Upper lobe of left lung (tissue), 6 donors: ENCODE measurements at regions not wholly inside any gene's neighbourhood (a gene's known extent, or its start where the extent isn't known, plus 50 kb on each side); places are given as distances from the start of the nearest gene placed in this dataset.
A peak's percentile ranks its signal among the peaks of the same experiment; 100 is the strongest.

Source experiments
- ATAC-seq, 2 donors: fragments of 200-7000 bp; cut with Tn5 transposase; one replicate each; pipeline ENCODE4 v1.9.1; 2022; ENCODE audit warnings: mild to moderate bottlenecking in 2 of 2, moderate library complexity in 2 of 2; ENCODE audit not compliant: low FRiP score in 2 of 2
- DNase-seq, 2 donors: peaks; one replicate each; pipeline ENCODE4 v3.0.0-alpha.2; 2019 to 2020
- H3K27ac ChIP-seq, 4 donors: fragments of 200-600 bp; sonication (generic); one replicate each; pipeline ENCODE4 v1.5.1; 2016 to 2019
- H3K27me3 ChIP-seq, 4 donors: fragments of 200-600 bp; sonication (generic); one replicate each; pipeline ENCODE4 v1.5.1; 2017 to 2019
- H3K36me3 ChIP-seq, 4 donors: fragments of 200-600 bp; sonication (generic); one replicate each; pipeline ENCODE4 v1.5.1; 2016 to 2019
- H3K4me1 ChIP-seq, 4 donors: fragments of 200-600 bp; sonication (generic); one replicate each; pipeline ENCODE4 v1.5.1; 2018 to 2019
- H3K4me3 ChIP-seq, 4 donors: fragments of 200-600 bp; sonication (generic); one replicate each; pipeline ENCODE4 v1.5.1; 2017 to 2019; ENCODE audit warnings: mild to moderate bottlenecking in 2 of 4, moderate library complexity in 1 of 4
- H3K9me3 ChIP-seq, 4 donors: fragments of 200-600 bp; sonication (generic); one replicate each; pipeline ENCODE4 v1.5.1; 2018 to 2019
- EP300 ChIP-seq, 4 donors: sonication (generic); formaldehyde crosslinking; IDR thresholded peaks; one replicate each; pipeline ENCODE4 v1.5.1; 2017; ENCODE audit warnings: antibody characterized with exemption in 4 of 4, control low read depth in 2 of 4
- POLR2A ChIP-seq, 4 donors: fragments of 450-650 bp; IDR thresholded peaks; one replicate each; pipeline ENCODE4 v1.5.1; 2016 to 2017; ENCODE audit warnings: antibody characterized with exemption in 4 of 4, mild to moderate bottlenecking in 2 of 4
- POLR2AphosphoS5 ChIP-seq, 2 donors: sonication (generic); formaldehyde crosslinking; IDR thresholded peaks; one replicate each; pipeline ENCODE4 v1.5.1; 2017; ENCODE audit warnings: antibody characterized with exemption in 2 of 2
- WGBS, 2 donors: methylation state at CpG; one replicate each; pipeline ENCODE4 v1.1.5; 2017 to 2018; 5-methylcytosine and 5-hydroxymethylcytosine counted together
- TF ChIP-seq, protein P1 (sequence below), 6 experiments: fragments of 450-650 bp in 4 of 6; fragments of 200-600 bp in 2 of 6; sonication (generic) in 2 of 6; IDR thresholded peaks; one replicate each; pipeline ENCODE4 v1.5.1; 2016 to 2019; ENCODE audit warnings: antibody characterized with exemption in 6 of 6
- donor health status: DM: no; HTN: no; CAD: no; lungs with moderate emphysema.
- donor health status: DM: no; HTN: yes; CAD: no; lungs with severe emphysema.

DNA sequence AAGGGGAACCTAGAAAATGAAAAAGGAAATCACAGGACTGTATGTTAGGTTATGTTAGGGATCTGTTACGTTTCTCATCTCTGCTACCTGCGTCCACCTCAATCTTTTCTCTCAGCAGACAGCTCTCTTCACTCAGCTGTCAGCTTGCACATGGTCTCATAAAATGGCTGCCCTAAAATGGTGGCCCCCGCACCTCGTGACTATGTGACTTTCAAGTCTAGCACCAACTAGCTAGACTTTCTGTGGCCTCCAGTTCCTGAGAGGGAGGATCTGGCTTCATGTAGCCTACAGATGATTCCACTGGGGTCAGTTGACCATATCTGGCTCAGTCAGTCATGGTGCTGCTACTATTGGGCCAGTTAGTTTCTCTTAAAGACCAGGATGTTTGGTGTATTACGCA is 147.2 kb upstream of the SLC1A4 start:
- no peak for TF ChIP-seq POLR2A (IDR thresholded peaks at IDR 0.05)
- no peak for TF ChIP-seq POLR2AphosphoS5 (IDR thresholded peaks at IDR 0.05)
- no peak overlapping the region for H3K27ac ChIP-seq
- WGBS, 2 donors, result 78 to 86% methylated on average over 5 of the region's 5 CpGs
- ATAC-seq (no peak), DNase-seq (no peak)
- no peaks in the 10 kb centered on the region for H3K27me3 ChIP-seq
- H3K4me3 ChIP-seq, result no peak overlapping the region
- no peaks in the 10 kb centered on the region for H3K9me3 ChIP-seq
- no peaks in the 10 kb centered on the region for H3K36me3 ChIP-seq
- peaks cover 11 to 40% (median 25%) of the 10 kb centered on the region in 4 donors for H3K4me1 ChIP-seq

DNA sequence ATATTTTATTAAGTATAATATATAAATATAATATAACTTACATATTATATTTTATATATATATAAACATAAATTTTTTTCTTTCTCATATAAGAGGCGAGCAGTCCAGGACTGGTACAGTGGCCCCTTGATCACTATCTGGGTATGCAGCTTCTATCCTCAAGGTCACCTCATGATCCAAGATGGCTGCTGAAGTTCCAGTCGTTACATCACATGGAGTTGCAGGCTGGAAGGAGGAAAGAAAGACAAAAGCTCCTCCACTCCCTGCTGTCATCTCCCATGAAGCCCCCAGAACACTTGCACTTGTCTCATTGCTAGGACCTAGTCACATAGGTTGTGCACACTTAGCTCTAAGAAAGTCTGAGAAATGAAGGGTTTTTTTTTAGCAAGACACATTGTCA is 145.1 kb upstream of the SLC1A4 start:
- DNase-seq, result no peak
- H3K9me3 ChIP-seq, result no peaks in the 10 kb centered on the region
- no peak overlapping the region for H3K27ac ChIP-seq
- WGBS, 2 donors, result 90 to 91% methylated on average over 2 of the region's 2 CpGs
- no peak for ATAC-seq
- no peak overlapping the region for H3K4me3 ChIP-seq
- TF ChIP-seq POLR2A (IDR thresholded peaks at IDR 0.05) (no peak), EP300 (IDR thresholded peaks at IDR 0.05) (no peak), POLR2AphosphoS5 (IDR thresholded peaks at IDR 0.05) (no peak)
- TF ChIP-seq, protein P1, sequence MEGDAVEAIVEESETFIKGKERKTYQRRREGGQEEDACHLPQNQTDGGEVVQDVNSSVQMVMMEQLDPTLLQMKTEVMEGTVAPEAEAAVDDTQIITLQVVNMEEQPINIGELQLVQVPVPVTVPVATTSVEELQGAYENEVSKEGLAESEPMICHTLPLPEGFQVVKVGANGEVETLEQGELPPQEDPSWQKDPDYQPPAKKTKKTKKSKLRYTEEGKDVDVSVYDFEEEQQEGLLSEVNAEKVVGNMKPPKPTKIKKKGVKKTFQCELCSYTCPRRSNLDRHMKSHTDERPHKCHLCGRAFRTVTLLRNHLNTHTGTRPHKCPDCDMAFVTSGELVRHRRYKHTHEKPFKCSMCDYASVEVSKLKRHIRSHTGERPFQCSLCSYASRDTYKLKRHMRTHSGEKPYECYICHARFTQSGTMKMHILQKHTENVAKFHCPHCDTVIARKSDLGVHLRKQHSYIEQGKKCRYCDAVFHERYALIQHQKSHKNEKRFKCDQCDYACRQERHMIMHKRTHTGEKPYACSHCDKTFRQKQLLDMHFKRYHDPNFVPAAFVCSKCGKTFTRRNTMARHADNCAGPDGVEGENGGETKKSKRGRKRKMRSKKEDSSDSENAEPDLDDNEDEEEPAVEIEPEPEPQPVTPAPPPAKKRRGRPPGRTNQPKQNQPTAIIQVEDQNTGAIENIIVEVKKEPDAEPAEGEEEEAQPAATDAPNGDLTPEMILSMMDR (IDR thresholded peaks at IDR 0.05), result no peak
- no peaks in the 10 kb centered on the region for H3K27me3 ChIP-seq
- peaks cover 6 to 32% (median 17%) of the 10 kb centered on the region in 4 donors for H3K4me1 ChIP-seq
- H3K36me3 ChIP-seq, result no peaks in the 10 kb centered on the region

DNA sequence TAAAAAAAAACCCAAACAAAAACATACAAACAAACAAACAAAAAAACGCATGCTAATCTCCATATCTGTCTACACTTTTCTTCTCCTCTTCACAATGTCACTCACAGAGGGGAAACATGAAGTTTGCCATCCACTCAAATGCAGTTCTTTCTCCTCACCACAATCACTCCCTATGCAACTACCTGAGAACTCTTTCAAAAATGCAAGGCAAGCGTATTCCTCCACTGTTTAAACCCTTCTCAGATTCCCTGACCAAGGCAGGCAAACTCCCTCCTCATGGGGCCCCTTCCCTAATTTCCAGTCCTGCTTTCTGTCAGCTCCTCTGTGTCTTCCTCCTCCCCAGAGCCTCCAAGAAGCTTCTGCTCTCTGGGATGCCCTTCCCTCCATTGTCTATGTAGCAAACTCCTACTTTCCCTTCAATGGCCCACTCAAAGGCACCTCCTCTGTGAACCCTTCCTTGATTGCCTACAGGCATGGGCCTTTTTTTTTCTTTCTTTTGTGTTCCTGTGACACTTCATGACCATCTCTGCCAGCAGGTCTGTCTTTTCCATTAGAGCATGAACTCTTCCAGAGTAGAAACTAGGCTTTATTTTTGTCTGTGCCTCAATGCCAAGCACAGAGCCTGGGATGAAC is 143.8 kb upstream of the SLC1A4 start:
- Histone ChIP-seq H3K4me3 (no peak overlapping the region), H3K4me1 (peaks cover 6 to 21% (median 15%) of the 10 kb centered on the region in 4 donors), H3K27ac (peak overlapping the region in 2 of 4 donors; percentile 21 to 35), H3K36me3 (no peaks in the 10 kb centered on the region), H3K9me3 (no peaks in the 10 kb centered on the region), H3K27me3 (no peaks in the 10 kb centered on the region)
- ATAC-seq (no peak), DNase-seq (no peak)
- TF ChIP-seq POLR2A (IDR thresholded peaks at IDR 0.05), result no peak
- TF ChIP-seq POLR2AphosphoS5 (IDR thresholded peaks at IDR 0.05), result no peak
- TF ChIP-seq EP300 (IDR thresholded peaks at IDR 0.05), result no peak
- TF ChIP-seq, protein P1 (IDR thresholded peaks at IDR 0.05), result no peak
- WGBS, 2 donors, result 77 to 84% methylated on average over 2 of the region's 2 CpGs

DNA sequence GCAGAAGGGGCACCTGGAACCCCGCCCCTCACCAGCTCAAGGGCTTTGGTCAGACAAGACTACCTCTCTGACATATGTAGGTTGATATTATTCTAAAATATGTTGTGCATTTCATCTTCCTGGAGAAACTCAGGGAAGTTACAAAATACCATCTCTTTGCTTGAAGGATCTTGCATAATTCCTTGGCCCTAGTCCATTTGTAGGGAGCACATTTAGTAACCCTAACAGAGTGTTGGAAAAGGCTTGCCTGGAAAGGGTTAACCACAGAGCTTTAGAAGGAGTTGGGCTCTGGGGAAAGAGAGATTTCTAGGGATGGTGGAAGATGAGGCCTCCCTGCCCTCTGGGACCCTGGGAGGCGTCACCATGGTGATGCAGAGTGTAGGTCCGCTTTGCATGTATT is 143.0 kb upstream of the SLC1A4 start:
- TF ChIP-seq EP300 (IDR thresholded peaks at IDR 0.05) (no peak), POLR2AphosphoS5 (IDR thresholded peaks at IDR 0.05) (no peak), POLR2A (IDR thresholded peaks at IDR 0.05) (no peak)
- TF ChIP-seq, protein P1 (IDR thresholded peaks at IDR 0.05), result no peak
- Histone ChIP-seq H3K4me3 (no peak overlapping the region), H3K36me3 (no peaks in the 10 kb centered on the region), H3K4me1 (peaks cover 6 to 17% (median 14%) of the 10 kb centered on the region in 4 donors), H3K27ac (peak overlapping the region in 2 of 4 donors; percentile 21 to 35), H3K27me3 (no peaks in the 10 kb centered on the region), H3K9me3 (no peaks in the 10 kb centered on the region)
- peak in 1 of 2 donors; percentile 60 for ATAC-seq
- 63 to 72% methylated on average over 3 of the region's 3 CpGs for WGBS, 2 donors
- no peak for DNase-seq

DNA sequence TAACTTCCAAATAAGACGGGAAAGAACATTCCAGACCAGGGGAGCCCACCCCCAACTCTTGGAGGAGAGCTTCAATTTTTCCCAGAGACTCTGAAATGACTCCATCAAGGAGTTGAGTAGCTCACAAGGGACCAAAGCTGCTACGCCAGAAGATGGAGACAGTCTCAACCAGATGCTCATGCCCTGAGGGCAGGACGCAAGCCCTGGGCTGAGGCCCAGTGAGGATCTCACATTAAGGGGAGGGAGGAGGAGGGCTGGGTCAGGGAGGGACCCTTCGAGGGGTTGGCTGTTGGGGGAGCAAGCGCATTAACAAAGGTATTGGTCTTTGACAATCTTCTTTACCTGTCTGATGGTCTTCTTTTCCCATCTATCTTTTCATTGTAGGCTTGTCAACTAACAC is 141.3 kb upstream of the SLC1A4 start:
- DNase-seq, result no peak
- H3K36me3 ChIP-seq, result no peaks in the 10 kb centered on the region
- no peak overlapping the region for H3K27ac ChIP-seq
- peaks cover 6 to 19% (median 16%) of the 10 kb centered on the region in 4 donors for H3K4me1 ChIP-seq
- H3K9me3 ChIP-seq, result no peaks in the 10 kb centered on the region
- H3K27me3 ChIP-seq, result no peaks in the 10 kb centered on the region
- no peak for ATAC-seq
- WGBS, 2 donors, result 90 to 92% methylated on average over 5 of the region's 5 CpGs
- no peak overlapping the region for H3K4me3 ChIP-seq
- TF ChIP-seq EP300 (IDR thresholded peaks at IDR 0.05) (no peak), POLR2A (IDR thresholded peaks at IDR 0.05) (no peak), POLR2AphosphoS5 (IDR thresholded peaks at IDR 0.05) (no peak)
- TF ChIP-seq, protein P1 (IDR thresholded peaks at IDR 0.05), result no peak
